ENCODE measurements at regions not wholly inside any gene's neighbourhood (a gene's known extent, or its start where the extent isn't known, plus 50 kb on each side); places are given as distances from the start of the nearest gene placed in this dataset.

DNA sequence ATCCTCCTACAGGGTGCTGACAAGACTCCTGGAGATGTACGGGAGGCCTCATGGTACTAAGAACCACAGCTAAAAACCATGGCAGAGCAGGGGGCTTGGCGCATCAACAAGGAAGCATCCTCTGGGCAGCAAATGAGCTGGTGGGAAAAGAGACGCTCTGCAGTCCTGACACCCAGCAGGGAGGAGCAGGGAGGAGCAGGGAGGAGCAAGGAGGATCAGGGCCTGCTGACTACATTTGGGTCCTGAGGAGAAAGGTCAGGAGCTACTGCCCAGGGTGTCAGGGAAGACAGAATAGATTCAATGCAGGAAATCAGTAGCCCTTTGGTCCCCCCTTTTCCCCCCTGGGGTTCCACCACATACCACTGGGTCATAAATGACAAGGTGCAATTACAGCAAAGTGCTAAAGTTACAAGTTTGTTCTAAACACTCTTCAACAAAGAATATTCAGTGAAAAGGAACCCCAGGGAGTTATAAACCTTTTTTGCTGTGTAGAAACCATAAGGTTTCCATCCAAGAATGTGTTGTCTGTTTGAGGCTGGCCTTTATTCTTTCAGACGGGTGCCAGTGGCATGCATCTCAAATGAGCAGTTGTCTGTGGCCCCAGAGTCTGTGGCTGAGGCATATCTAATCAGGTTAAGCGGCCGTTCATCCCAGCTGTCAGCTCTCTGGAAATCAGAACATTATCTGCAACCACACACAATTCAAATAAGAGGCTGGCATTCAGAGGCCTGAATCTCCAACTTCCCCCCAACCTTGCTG lies 325.0 kb downstream of the CDC5L start:
- TF ChIP-seq, protein P1, sequence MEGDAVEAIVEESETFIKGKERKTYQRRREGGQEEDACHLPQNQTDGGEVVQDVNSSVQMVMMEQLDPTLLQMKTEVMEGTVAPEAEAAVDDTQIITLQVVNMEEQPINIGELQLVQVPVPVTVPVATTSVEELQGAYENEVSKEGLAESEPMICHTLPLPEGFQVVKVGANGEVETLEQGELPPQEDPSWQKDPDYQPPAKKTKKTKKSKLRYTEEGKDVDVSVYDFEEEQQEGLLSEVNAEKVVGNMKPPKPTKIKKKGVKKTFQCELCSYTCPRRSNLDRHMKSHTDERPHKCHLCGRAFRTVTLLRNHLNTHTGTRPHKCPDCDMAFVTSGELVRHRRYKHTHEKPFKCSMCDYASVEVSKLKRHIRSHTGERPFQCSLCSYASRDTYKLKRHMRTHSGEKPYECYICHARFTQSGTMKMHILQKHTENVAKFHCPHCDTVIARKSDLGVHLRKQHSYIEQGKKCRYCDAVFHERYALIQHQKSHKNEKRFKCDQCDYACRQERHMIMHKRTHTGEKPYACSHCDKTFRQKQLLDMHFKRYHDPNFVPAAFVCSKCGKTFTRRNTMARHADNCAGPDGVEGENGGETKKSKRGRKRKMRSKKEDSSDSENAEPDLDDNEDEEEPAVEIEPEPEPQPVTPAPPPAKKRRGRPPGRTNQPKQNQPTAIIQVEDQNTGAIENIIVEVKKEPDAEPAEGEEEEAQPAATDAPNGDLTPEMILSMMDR (tag by site-specific recombination; IDR thresholded peaks at IDR 0.05): no peak
- TF ChIP-seq, protein P2, sequence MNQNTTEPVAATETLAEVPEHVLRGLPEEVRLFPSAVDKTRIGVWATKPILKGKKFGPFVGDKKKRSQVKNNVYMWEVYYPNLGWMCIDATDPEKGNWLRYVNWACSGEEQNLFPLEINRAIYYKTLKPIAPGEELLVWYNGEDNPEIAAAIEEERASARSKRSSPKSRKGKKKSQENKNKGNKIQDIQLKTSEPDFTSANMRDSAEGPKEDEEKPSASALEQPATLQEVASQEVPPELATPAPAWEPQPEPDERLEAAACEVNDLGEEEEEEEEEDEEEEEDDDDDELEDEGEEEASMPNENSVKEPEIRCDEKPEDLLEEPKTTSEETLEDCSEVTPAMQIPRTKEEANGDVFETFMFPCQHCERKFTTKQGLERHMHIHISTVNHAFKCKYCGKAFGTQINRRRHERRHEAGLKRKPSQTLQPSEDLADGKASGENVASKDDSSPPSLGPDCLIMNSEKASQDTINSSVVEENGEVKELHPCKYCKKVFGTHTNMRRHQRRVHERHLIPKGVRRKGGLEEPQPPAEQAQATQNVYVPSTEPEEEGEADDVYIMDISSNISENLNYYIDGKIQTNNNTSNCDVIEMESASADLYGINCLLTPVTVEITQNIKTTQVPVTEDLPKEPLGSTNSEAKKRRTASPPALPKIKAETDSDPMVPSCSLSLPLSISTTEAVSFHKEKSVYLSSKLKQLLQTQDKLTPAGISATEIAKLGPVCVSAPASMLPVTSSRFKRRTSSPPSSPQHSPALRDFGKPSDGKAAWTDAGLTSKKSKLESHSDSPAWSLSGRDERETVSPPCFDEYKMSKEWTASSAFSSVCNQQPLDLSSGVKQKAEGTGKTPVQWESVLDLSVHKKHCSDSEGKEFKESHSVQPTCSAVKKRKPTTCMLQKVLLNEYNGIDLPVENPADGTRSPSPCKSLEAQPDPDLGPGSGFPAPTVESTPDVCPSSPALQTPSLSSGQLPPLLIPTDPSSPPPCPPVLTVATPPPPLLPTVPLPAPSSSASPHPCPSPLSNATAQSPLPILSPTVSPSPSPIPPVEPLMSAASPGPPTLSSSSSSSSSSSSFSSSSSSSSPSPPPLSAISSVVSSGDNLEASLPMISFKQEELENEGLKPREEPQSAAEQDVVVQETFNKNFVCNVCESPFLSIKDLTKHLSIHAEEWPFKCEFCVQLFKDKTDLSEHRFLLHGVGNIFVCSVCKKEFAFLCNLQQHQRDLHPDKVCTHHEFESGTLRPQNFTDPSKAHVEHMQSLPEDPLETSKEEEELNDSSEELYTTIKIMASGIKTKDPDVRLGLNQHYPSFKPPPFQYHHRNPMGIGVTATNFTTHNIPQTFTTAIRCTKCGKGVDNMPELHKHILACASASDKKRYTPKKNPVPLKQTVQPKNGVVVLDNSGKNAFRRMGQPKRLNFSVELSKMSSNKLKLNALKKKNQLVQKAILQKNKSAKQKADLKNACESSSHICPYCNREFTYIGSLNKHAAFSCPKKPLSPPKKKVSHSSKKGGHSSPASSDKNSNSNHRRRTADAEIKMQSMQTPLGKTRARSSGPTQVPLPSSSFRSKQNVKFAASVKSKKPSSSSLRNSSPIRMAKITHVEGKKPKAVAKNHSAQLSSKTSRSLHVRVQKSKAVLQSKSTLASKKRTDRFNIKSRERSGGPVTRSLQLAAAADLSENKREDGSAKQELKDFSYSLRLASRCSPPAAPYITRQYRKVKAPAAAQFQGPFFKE (tag by site-specific recombination; IDR thresholded peaks at IDR 0.05; ENCODE audit: borderline replicate concordance): no peak
- TF ChIP-seq, protein P3, sequence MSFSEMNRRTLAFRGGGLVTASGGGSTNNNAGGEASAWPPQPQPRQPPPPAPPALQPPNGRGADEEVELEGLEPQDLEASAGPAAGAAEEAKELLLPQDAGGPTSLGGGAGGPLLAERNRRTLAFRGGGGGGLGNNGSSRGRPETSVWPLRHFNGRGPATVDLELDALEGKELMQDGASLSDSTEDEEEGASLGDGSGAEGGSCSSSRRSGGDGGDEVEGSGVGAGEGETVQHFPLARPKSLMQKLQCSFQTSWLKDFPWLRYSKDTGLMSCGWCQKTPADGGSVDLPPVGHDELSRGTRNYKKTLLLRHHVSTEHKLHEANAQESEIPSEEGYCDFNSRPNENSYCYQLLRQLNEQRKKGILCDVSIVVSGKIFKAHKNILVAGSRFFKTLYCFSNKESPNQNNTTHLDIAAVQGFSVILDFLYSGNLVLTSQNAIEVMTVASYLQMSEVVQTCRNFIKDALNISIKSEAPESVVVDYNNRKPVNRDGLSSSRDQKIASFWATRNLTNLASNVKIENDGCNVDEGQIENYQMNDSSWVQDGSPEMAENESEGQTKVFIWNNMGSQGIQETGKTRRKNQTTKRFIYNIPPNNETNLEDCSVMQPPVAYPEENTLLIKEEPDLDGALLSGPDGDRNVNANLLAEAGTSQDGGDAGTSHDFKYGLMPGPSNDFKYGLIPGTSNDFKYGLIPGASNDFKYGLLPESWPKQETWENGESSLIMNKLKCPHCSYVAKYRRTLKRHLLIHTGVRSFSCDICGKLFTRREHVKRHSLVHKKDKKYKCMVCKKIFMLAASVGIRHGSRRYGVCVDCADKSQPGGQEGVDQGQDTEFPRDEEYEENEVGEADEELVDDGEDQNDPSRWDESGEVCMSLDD (tag by site-specific recombination; IDR thresholded peaks at IDR 0.05): no peak
- TF ChIP-seq ZNF335 (tag by site-specific recombination; conservative IDR thresholded peaks at IDR 0.05) (no peak), ZNF549 (tag by site-specific recombination; IDR thresholded peaks at IDR 0.05) (no peak), ZNF701 (tag by site-specific recombination; IDR thresholded peaks at IDR 0.05) (no peak), KLF1 (tag by site-specific recombination; IDR thresholded peaks at IDR 0.05) (no peak), EGR2 (tag by site-specific recombination; IDR thresholded peaks at IDR 0.05; ENCODE audit: low read depth) (no peak), ZNF274 (IDR thresholded peaks at IDR 0.05; ENCODE audit: low read length) (no peak), ZNF274 (tag by site-specific recombination; IDR thresholded peaks at IDR 0.05; ENCODE audit: borderline replicate concordance) (no peak), ZNF423 (tag by site-specific recombination; IDR thresholded peaks at IDR 0.05) (no peak), MZF1 (tag by site-specific recombination; IDR thresholded peaks at IDR 0.05; ENCODE audit: borderline replicate concordance) (no peak)
